A673 (cell line): ENCODE measurements at regions not wholly inside any gene's neighbourhood (a gene's known extent, or its start where the extent isn't known, plus 50 kb on each side); places are given as distances from the start of the nearest gene placed in this dataset.

Source experiments
- CTCF ChIP-seq: fragments of 300-800, 200-600 bp; sonication (generic); conservative IDR thresholded peaks from 2 replicates; pipeline ENCODE4 v1.5.1; 2017; ENCODE audit warnings: low read depth, mild to moderate bottlenecking, antibody characterized with exemption, low read length, moderate library complexity, mixed read lengths
- EZH2 ChIP-seq: fragments of 200-600 bp; sonication (generic); IDR thresholded peaks from 2 replicates; pipeline ENCODE4 v1.6.1; 2017; ENCODE audit warnings: borderline replicate concordance, low read depth, mild to moderate bottlenecking, mixed read lengths, antibody characterized with exemption, low read length; ENCODE audit not compliant: poor library complexity, severe bottlenecking

- TF ChIP-seq CTCF, result no peak
- no peak for TF ChIP-seq EZH2
Observed at GRCh38 chr6:3987053-3987452, 91.9 kb downstream of the FAM217A start.
